NCI-H345 (cell line): ENCODE measurements at regions not wholly inside any gene's neighbourhood (a gene's known extent, or its start where the extent isn't known, plus 50 kb on each side); places are given as distances from the start of the nearest gene placed in this dataset.

Experiments used
- DNase-seq: peaks from one replicate; lab custom pipeline; 2025; lab: John Stamatoyannopoulos, UW

DNA sequence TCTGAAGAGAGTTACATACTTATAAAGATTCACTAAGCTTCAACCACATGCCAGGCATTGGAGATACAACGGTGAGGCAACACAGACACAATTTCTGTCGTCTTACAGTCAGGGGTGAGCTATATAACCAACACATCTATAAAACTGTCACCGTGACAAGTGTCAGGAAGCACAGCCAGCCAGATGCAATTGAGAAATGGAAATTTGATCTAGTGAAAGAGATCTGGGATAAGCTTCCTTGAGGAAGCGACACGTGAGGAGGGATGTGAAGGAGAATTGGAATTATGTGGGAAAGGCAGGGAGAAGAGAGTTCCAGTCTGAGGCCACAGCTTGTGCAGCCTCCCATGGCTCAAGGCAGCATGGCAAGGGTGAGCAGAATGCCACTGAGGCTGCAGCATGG lies 50.9 kb upstream of the ZNF354B start:
- DNase-seq = no peak

DNA sequence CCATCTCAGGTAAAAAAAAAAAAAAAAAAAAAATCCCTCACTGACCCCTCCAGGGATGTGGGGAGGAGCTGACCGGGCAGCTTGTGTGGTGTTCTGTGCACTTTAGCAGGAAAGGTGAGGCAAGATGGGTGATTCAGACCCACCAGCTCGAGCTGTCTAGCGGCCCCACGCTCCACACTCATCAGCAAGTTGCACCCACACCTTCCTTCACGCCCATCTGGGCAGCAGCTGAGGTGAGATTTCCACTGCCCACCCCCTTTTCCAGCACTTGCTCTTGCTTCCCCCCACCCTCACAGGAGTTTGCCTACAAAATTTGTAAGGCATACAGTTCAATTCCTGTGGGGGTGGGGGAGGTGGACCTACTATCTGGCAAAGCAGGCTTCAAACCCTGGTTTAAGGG lies 58.7 kb upstream of the ZNF354B start:
- no peak for DNase-seq

GRCh38 chr5:178797546-178798440 lies 62.0 kb upstream of the ZNF354B start:
- no peak for DNase-seq

DNA sequence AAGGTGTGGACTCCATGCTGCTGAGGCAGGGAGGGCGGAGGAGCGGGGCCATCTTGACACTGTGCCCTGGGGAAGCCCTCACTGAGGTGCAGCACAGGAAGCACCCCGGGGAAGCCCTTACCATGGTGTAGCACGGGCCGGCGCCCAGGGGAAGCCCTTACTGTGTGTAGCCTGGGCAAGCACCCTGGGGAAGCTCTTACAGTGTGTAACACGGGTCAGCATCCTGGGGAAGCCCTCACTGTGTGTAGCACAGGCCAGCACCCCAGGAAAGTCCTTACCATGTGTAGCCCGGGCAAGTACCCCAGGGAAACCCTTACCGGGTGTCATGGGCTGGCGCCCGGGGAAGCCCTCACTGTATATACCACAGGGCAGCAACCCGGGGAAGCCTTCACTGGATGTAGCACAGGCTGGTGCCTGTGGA lies 62.6 kb upstream of the ZNF354B start:
- no peak for DNase-seq

GRCh38 chr5:178796165-178796945 lies 63.4 kb upstream of the ZNF354B start:
- no peak for DNase-seq

DNA sequence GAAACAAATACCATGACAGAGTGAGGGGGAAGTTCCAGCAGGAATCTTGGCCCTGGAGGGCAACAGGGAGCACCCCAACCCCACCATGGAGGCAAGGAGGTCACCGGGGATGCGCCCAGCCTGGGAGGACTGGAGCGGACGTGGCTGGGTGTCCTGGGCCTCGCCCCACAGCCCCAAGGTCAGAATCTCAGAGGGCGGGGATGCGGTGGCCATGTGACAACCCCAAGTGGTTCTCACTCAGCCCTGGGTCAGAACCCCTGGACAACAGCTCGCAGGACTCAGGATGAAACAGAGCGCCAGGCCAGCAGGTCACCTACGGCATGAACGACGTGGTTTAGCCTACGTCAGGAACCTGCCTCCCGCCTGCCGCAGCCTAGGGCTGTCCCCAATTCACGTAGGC lies 64.0 kb upstream of the ZNF354A start:
- no peak for DNase-seq

DNA sequence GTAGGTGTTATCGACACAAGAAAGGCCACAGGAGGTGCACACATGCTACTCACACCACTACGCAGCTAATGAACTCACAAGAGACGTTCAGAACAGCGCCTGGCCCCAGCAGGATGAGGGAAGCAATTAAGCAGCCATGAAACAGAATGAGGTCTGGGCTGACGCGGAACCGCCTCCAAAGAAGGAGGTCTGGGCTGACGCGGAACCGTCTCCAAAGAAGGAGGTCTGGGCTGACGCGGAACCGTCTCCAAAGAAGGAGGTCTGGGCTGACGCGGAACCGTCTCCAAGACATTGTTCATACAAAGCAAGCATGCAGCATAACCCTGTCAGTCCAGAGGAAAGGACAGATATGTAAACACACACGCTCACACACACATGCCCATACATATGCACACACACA lies 63.2 kb upstream of the ZNF354A start:
- no peak for DNase-seq

DNA sequence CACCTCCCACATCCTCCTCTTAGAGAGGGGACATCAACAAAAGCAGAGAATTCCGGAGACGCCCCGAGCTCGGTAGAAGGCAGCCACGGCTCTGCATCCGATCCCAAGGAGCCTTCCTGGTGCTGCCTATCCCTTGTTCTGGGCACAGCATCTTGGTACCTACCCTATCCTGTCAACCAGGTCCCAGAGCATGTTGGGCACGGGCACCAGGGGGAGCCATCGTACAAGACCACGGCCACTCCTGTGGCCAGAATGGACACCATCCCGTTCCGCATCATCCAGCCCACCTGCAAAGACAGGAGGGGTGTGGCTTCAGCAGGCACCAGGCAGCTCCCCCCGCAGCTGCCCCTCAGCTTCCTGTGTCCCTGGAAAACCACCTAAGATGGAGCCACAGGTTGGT lies 62.7 kb upstream of the ZNF354A start:
- peak; percentile 42 for DNase-seq

DNA sequence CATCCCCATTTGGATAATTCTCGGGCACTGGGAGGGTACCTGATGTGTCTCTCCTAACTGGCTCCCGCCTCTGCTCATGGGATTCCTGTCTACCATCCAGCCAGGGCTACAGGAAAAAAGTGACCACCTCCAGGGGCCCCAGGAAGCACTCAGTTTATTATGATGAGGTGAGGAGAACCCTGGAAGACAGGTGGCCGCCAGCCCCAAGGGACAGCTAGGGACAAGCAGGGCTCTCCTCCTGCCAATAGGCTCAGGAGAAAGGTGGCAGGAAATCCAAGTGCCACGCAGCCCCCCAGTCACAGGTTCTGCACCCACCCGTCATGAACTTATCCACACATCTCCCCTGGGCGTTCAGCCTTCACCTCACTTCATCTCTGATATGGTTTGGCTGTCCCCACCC lies 61.5 kb upstream of the ZNF354A start:
- no peak for DNase-seq

DNA sequence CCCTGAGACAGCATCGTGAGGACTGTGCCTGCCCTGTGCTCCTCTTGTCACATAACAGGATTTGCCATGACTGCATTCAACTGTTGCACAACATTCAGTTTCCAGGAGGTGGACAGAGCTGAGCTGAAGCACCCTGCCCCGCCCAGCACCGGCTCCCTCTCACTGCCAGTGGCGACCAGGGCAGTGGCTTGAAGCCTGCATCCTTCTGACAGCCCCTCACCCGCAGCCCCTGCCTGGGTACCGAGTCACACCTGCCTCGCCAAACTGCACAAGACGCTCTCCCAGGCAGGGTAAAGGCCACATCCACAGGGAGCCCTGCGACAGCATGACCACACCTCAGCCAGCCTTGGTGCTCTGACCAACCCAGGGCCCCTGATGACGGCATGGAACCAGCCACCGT lies 59.9 kb upstream of the ZNF354A start:
- DNase-seq = no peak

DNA sequence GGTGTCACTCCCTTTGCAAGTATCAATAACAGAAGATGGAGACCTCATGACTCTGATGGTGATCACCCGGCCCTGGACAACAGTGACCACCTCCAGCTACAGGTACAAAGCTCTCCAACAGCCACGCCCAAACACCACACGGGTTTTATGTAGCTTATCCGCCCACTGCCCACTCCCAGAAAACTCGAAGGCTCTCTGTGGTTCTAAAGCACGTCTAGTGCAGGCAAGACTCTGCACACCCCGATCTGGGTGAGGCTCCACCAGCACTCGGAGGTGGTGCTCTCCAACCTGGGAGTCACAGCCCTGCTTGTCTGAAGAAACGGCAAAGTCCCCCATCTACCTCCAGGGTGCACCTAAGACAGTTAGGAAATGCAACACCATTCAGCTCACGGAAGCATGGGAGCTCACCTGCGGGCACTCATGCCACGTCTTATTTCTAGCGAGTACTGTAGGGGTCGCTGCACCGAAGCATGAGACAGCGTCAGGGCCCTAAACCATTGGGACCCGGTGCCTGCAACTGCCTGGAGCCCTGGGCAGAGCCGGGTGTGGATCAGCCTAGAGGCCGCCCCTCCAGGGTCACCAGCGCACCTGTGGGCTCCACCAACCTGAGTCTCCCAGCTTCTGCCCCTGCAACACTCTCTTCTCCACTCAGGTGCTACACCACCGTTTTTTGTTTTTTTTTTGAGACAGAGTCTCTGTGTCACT lies 58.1 kb upstream of the ZNF354A start:
- DNase-seq = no peak

DNA sequence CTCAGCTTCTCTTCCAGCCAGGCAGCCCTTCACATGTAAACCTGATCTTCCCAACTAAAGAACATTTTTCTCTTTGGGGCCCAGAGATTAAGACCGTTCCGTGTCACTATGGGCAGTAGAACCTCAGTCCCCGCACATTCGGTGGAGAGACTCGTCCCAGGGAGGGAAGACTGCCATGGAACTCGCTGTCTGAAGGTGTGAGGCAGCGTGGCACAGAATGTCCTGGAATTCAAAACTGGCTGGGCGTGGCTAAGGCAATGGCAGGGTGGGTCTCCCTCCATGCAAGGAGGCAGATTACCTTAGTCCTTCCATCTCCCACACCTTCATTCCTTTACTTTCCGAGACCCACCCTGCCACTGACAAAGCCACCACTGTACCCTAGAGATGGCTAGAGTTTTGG lies 57.4 kb upstream of the ZNF354A start:
- no peak for DNase-seq

GRCh38 chr5:178786859-178787499 lies 56.5 kb upstream of the ZNF354A start:
- DNase-seq = no peak

- DNase-seq = no peak
Measured at GRCh38 chr5:178786417-178786816, 56.0 kb upstream of the ZNF354A start.

- DNase-seq = no peak
Measured at GRCh38 chr5:178785999-178786398, 55.5 kb upstream of the ZNF354A start.

DNA sequence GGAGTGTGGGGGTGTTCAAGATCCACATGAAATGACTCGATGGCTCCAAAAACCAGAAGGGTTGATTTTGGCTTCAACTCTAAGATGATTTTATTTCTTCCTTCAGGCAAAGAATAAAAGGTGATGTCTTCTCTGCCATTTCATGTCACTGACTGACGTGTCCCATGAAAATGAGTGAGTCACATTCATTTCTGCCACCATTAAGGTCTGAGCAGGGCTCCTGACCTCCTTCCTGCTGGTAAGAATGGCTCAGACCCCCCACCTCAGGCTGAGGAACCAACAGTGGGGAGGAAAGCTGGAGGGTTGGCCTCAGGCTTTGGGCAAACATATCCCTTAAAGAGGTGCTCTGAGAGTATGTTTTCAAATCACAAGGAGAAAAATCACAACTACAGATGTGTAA lies 53.9 kb upstream of the ZNF354A start:
- no peak for DNase-seq

DNA sequence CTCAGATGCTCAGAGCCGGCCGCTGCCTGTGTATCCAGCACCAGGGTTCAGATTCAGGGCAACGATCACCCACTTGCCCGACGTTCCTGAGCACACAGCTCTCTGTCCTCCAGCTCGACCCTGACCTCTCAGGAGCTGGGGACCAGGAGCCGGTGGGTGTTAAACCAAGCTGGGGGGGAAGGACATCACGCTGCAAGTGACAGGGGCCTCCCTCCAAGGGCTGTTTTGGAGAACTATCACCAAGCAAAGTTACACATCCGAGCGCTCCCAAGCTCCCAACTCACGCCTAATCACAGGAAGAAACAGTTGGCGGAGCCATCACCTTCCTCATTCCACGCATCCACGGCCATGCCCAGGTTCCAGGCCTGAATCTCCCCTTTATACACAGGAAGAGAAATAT lies 51.5 kb upstream of the ZNF354A start:
- DNase-seq = no peak

DNA sequence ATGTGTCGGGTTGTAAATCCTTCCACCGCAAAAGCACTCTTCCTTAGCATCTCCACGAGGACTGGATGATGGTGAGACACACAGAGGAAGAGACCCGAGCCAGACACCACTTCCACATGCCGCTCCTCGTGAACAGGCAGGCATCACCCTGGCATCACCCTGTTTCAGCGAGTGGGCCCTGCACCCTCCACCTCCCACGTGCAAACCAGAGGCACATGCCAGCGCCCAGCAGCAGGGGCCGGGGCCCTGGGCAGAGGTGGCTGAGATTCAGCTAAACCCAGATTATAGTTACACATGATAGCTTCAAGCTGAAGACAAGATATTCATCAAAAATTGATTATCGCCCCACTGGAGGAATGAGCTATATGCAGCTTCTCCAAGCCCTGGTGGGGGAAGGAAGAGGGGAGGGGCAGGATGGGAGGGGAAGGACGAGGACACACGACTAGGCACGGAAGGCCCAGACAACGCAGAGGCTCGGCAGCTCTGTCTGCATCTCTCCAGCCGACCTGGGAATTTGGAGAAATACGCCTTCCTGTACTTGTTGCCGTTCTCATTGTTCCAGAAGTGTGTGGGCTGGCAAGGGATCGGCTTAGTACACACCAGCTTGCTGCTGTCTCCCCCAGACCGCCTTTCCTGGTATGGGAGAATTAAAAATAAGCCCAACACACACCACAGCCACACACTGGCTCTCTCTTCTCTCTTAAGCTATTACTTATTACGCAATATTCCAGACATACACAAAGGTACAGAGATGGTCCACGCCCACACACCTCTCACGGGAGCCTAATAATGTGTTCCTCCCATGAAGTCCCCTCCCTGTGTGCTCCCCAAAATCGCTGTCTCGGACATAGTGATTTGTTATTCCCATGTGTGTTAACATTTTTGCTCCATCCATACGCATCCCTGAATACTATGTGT lies 50.4 kb upstream of the ZNF354A start:
- no peak for DNase-seq
